Body of pancreas (tissue), 4 donors: ENCODE measurements at regions not wholly inside any gene's neighbourhood (a gene's known extent, or its start where the extent isn't known, plus 50 kb on each side); places are given as distances from the start of the nearest gene placed in this dataset.
"Not testable (repeated sequence)": the region's sequence is repeated elsewhere in the genome, so short reads cannot be mapped to it uniquely, and the experiment has no call there.

Experiments used
- POLR2A ChIP-seq, 3 donors: fragments of 450-650 bp; IDR thresholded peaks; one replicate each; pipeline ENCODE4 v1.6.1; 2016; ENCODE audit warnings: antibody characterized with exemption in 3 of 3, mild to moderate bottlenecking in 2 of 3
- TF ChIP-seq, protein P1 (sequence below), 7 experiments: fragments of 450-650 bp in 4 of 7; fragments of 200-600 bp in 3 of 7; sonication (generic) in 3 of 7; IDR thresholded peaks; one replicate each; pipeline ENCODE4 v1.5.1; 2016 to 2019; ENCODE audit warnings: antibody characterized with exemption in 7 of 7

- TF ChIP-seq, protein P1, sequence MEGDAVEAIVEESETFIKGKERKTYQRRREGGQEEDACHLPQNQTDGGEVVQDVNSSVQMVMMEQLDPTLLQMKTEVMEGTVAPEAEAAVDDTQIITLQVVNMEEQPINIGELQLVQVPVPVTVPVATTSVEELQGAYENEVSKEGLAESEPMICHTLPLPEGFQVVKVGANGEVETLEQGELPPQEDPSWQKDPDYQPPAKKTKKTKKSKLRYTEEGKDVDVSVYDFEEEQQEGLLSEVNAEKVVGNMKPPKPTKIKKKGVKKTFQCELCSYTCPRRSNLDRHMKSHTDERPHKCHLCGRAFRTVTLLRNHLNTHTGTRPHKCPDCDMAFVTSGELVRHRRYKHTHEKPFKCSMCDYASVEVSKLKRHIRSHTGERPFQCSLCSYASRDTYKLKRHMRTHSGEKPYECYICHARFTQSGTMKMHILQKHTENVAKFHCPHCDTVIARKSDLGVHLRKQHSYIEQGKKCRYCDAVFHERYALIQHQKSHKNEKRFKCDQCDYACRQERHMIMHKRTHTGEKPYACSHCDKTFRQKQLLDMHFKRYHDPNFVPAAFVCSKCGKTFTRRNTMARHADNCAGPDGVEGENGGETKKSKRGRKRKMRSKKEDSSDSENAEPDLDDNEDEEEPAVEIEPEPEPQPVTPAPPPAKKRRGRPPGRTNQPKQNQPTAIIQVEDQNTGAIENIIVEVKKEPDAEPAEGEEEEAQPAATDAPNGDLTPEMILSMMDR (IDR thresholded peaks at IDR 0.05): not testable (repeated sequence)
- TF ChIP-seq POLR2A (IDR thresholded peaks at IDR 0.05): not testable (repeated sequence)
These were observed 518.5 kb downstream of the MATN1 start for GRCh38 chr1:30204916-30205315.
